HEK293 (cell line): ENCODE measurements at regions not wholly inside any gene's neighbourhood (a gene's known extent, or its start where the extent isn't known, plus 50 kb on each side); places are given as distances from the start of the nearest gene placed in this dataset.
"Not testable (repeated sequence)": the region's sequence is repeated elsewhere in the genome, so short reads cannot be mapped to it uniquely, and the experiment has no call there.

Experiments
- CTCF ChIA-PET: fragments of 350-600 bp; formaldehyde crosslinking; extraction: SDS; loops from one replicate; lab custom pipeline; 2021; ENCODE audit warnings: antibody characterized with exemption; lab: Yijun Ruan, JAX
- POLR2A ChIA-PET: fragments of 300-600 bp; formaldehyde crosslinking; extraction: SDS; loops from one replicate; lab custom pipeline; 2020; ENCODE audit warnings: antibody characterized with exemption, inconsistent platforms; lab: Yijun Ruan, JAX
- H3K27ac ChIP-seq: fragments of 200-500 bp; sonication (Bioruptor generic); 2 replicates; pipeline ENCODE4 v1.5.1; 2014; ENCODE audit warnings: low read depth, low read length, control low read depth, inconsistent platforms; ENCODE audit errors: extremely low read depth
- H3K36me3 ChIP-seq, 2 experiments: fragments of 200-500 bp in 1 of 2; sonication (Bioruptor generic) in 1 of 2; 1 replicate in 1 of 2; 2 replicates in 1 of 2; pipeline ENCODE4 v1.5.1; 2014 to 2017; ENCODE audit warnings: inconsistent platforms in 2 of 2, low read length in 2 of 2; ENCODE audit not compliant: control insufficient read depth in 2 of 2, insufficient read depth in 1 of 2
- H3K4me1 ChIP-seq: fragments of 200-500 bp; sonication (Bioruptor generic); 2 replicates; pipeline ENCODE4 v1.5.1; 2014; ENCODE audit warnings: mild to moderate bottlenecking, low read length, inconsistent platforms; ENCODE audit not compliant: control insufficient read depth, insufficient read depth
- H3K4me3 ChIP-seq: 2 replicates; pipeline ENCODE4 v1.5.1; 2011; ENCODE audit warnings: low read depth, mild to moderate bottlenecking, control low read depth, low read length, moderate library complexity
- H3K9me3 ChIP-seq: fragments of 200-500 bp; sonication (Bioruptor generic); 2 replicates; pipeline ENCODE4 v1.5.1; 2014; ENCODE audit warnings: low read depth, low read length, inconsistent platforms; ENCODE audit not compliant: control insufficient read depth, insufficient read depth
- GFI1B ChIP-seq: fragments of 450-650 bp; formaldehyde crosslinking; IDR thresholded peaks from 2 replicates; pipeline ENCODE4 v1.5.1; 2016; ENCODE audit warnings: missing biosample characterization, missing genetic modification characterization
- GLI2 ChIP-seq: fragments of 450-650 bp; formaldehyde crosslinking; IDR thresholded peaks from 2 replicates; pipeline ENCODE4; 2017; ENCODE audit warnings: missing biosample characterization, missing genetic modification characterization, low read depth, borderline replicate concordance
- SP3 ChIP-seq: fragments of 450-650 bp; formaldehyde crosslinking; IDR thresholded peaks from 2 replicates; pipeline ENCODE4 v1.5.1; 2016; ENCODE audit warnings: missing biosample characterization, missing genetic modification characterization
- WT1 ChIP-seq: fragments of 450-650 bp; formaldehyde crosslinking; IDR thresholded peaks from 2 replicates; pipeline ENCODE4 v1.5.1; 2016; ENCODE audit warnings: missing biosample characterization, missing genetic modification characterization
- ZBTB21 ChIP-seq: fragments of 450-650 bp; formaldehyde crosslinking; IDR thresholded peaks from 2 replicates; pipeline ENCODE4 v1.5.1; 2017; ENCODE audit warnings: missing biosample characterization, missing genetic modification characterization
- ZNF121 ChIP-seq: fragments of 450-650 bp; formaldehyde crosslinking; IDR thresholded peaks from 2 replicates; pipeline ENCODE4 v1.5.1; 2016; ENCODE audit warnings: missing biosample characterization, missing genetic modification characterization
- ZNF175 ChIP-seq: fragments of 450-650 bp; formaldehyde crosslinking; IDR thresholded peaks from 2 replicates; pipeline ENCODE4 v1.5.1; 2016; ENCODE audit warnings: missing biosample characterization, missing genetic modification characterization
- ZNF221 ChIP-seq: fragments of 450-650 bp; formaldehyde crosslinking; IDR thresholded peaks from 2 replicates; pipeline ENCODE4 v1.5.1; 2017; ENCODE audit warnings: missing biosample characterization, missing genetic modification characterization, borderline replicate concordance
- ZNF302 ChIP-seq: fragments of 450-650 bp; formaldehyde crosslinking; IDR thresholded peaks from 2 replicates; pipeline ENCODE4 v1.5.1; 2016; ENCODE audit warnings: missing biosample characterization, missing genetic modification characterization, low read depth
- ZNF366 ChIP-seq: fragments of 450-650 bp; formaldehyde crosslinking; conservative IDR thresholded peaks from 2 replicates; pipeline ENCODE4 v1.5.1; 2016; ENCODE audit warnings: missing biosample characterization, missing genetic modification characterization
- ZNF404 ChIP-seq: fragments of 450-650 bp; formaldehyde crosslinking; IDR thresholded peaks from 2 replicates; pipeline ENCODE4 v1.5.1; 2017; ENCODE audit warnings: missing biosample characterization, missing genetic modification characterization
- ZNF426 ChIP-seq: fragments of 450-650 bp; formaldehyde crosslinking; IDR thresholded peaks from 2 replicates; pipeline ENCODE4 v1.5.1; 2017; ENCODE audit warnings: missing biosample characterization, missing genetic modification characterization, mild to moderate bottlenecking, inconsistent platforms, moderate library complexity
- ZNF501 ChIP-seq: fragments of 450-650 bp; formaldehyde crosslinking; IDR thresholded peaks from 2 replicates; pipeline ENCODE4 v1.5.1; 2016; ENCODE audit warnings: missing biosample characterization, missing genetic modification characterization
- ZNF510 ChIP-seq: fragments of 450-650 bp; formaldehyde crosslinking; IDR thresholded peaks from 2 replicates; pipeline ENCODE4 v1.5.1; 2018; ENCODE audit warnings: mild to moderate bottlenecking, missing genetic modification characterization, missing biosample characterization; ENCODE audit not compliant: insufficient replicate concordance
- ZNF514 ChIP-seq: fragments of 450-650 bp; formaldehyde crosslinking; IDR thresholded peaks from 2 replicates; pipeline ENCODE4 v1.5.1; 2016; ENCODE audit warnings: missing biosample characterization, missing genetic modification characterization
- ZNF529 ChIP-seq: fragments of 450-650 bp; formaldehyde crosslinking; IDR thresholded peaks from 2 replicates; pipeline ENCODE4 v1.5.1; 2017; ENCODE audit warnings: missing genetic modification characterization, missing biosample characterization; ENCODE audit not compliant: insufficient replicate concordance
- ZNF560 ChIP-seq: fragments of 450-650 bp; formaldehyde crosslinking; IDR thresholded peaks from 2 replicates; pipeline ENCODE4 v1.5.1; 2017; ENCODE audit warnings: missing biosample characterization, missing genetic modification characterization, borderline replicate concordance
- ZNF571 ChIP-seq: fragments of 450-650 bp; formaldehyde crosslinking; IDR thresholded peaks from 2 replicates; pipeline ENCODE4 v1.5.0; 2017; ENCODE audit warnings: missing biosample characterization, missing genetic modification characterization
- ZNF670 ChIP-seq: fragments of 450-650 bp; formaldehyde crosslinking; IDR thresholded peaks from 2 replicates; pipeline ENCODE4 v1.5.1; 2016; ENCODE audit warnings: missing biosample characterization, missing genetic modification characterization, low read depth
- ZNF747 ChIP-seq: fragments of 450-650 bp; formaldehyde crosslinking; IDR thresholded peaks from 2 replicates; pipeline ENCODE4 v1.5.1; 2016; ENCODE audit warnings: missing biosample characterization, missing genetic modification characterization
- ZNF792 ChIP-seq: fragments of 450-650 bp; formaldehyde crosslinking; IDR thresholded peaks from 2 replicates; pipeline ENCODE4 v1.5.1; 2016; ENCODE audit warnings: missing biosample characterization, missing genetic modification characterization
- ZSCAN30 ChIP-seq: fragments of 450-650 bp; IDR thresholded peaks from 2 replicates; pipeline ENCODE4 v1.5.1; 2018; ENCODE audit warnings: missing biosample characterization, mild to moderate bottlenecking, missing genetic modification characterization, moderate library complexity
- TF ChIP-seq, protein P1 (sequence below): fragments of 450-650 bp; formaldehyde crosslinking; conservative IDR thresholded peaks from 2 replicates; pipeline ENCODE4 v1.5.1; 2016; ENCODE audit warnings: low read depth, missing biosample characterization, missing genetic modification characterization
- TF ChIP-seq, protein P2 (sequence below): fragments of 450-650 bp; formaldehyde crosslinking; IDR thresholded peaks from 2 replicates; pipeline ENCODE4 v1.5.1; 2016; ENCODE audit warnings: missing biosample characterization, missing genetic modification characterization
- TF ChIP-seq, protein P3 (sequence below): fragments of 450-650 bp; formaldehyde crosslinking; IDR thresholded peaks from 2 replicates; pipeline ENCODE4 v1.5.1; 2016; ENCODE audit warnings: missing biosample characterization, missing genetic modification characterization
- TF ChIP-seq, protein P4 (sequence below): fragments of 450-650 bp; formaldehyde crosslinking; IDR thresholded peaks from 2 replicates; pipeline ENCODE4 v1.5.1; 2016; ENCODE audit warnings: missing biosample characterization, missing genetic modification characterization

DNA sequence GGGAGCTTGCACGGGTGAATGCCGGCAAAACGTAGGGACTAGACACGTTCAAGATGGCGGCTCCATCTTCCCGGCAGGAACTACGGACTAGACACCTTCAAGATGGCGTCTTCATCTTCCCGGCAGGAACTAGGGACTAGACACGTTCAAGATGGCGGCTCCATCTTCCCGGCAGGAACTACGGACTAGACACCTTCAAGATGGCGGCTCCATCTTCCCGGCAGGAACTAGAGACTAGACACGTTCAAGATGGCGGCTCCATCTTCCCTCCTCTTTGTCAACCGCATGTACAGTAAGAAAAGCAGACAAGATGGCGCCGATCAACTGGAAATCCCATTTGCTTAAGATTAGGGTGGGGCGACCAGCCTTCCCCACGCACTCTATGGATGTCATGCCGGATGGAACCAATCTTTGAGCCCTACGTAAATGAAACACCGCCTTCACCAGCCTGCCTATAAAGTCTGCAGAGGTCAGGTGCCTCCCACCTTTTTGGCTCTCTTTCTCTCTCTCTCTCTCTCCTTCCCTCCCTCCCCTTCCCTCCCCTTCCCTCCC is 222.4 kb downstream of the CRLF2 start (continued):
- TF ChIP-seq ZNF529 (tag by site-specific recombination) (no peak), ZNF221 (tag by site-specific recombination) (no peak), ZNF747 (tag by site-specific recombination) (no peak), ZBTB21 (tag by site-specific recombination) (no peak), ZNF792 (tag by site-specific recombination) (no peak), ZNF510 (tag by site-specific recombination) (no peak), SP3 (tag by site-specific recombination) (peak; percentile 59; the same call in 1 of the 2 replicates), ZNF404 (tag by site-specific recombination) (no peak), GLI2 (tag by site-specific recombination) (no peak), ZNF175 (tag by site-specific recombination) (no peak), ZNF514 (tag by site-specific recombination) (no peak), WT1 (tag by site-specific recombination) (no peak), ZSCAN30 (tag by site-specific recombination) (no peak), GFI1B (tag by site-specific recombination) (no peak), ZNF560 (tag by site-specific recombination) (no peak), ZNF670 (tag by site-specific recombination) (no peak), ZNF571 (tag by site-specific recombination) (no peak), ZNF501 (tag by site-specific recombination) (no peak), ZNF366 (tag by site-specific recombination) (no peak), ZNF426 (tag by site-specific recombination) (no peak), ZNF121 (tag by site-specific recombination) (no peak), ZNF302 (tag by site-specific recombination) (no peak)
- TF ChIP-seq, protein P1, sequence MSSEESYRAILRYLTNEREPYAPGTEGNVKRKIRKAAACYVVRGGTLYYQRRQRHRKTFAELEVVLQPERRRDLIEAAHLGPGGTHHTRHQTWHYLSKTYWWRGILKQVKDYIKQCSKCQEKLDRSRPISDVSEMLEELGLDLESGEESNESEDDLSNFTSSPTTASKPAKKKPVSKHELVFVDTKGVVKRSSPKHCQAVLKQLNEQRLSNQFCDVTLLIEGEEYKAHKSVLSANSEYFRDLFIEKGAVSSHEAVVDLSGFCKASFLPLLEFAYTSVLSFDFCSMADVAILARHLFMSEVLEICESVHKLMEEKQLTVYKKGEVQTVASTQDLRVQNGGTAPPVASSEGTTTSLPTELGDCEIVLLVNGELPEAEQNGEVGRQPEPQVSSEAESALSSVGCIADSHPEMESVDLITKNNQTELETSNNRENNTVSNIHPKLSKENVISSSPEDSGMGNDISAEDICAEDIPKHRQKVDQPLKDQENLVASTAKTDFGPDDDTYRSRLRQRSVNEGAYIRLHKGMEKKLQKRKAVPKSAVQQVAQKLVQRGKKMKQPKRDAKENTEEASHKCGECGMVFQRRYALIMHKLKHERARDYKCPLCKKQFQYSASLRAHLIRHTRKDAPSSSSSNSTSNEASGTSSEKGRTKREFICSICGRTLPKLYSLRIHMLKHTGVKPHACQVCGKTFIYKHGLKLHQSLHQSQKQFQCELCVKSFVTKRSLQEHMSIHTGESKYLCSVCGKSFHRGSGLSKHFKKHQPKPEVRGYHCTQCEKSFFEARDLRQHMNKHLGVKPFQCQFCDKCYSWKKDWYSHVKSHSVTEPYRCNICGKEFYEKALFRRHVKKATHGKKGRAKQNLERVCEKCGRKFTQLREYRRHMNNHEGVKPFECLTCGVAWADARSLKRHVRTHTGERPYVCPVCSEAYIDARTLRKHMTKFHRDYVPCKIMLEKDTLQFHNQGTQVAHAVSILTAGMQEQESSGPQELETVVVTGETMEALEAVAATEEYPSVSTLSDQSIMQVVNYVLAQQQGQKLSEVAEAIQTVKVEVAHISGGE (tag by site-specific recombination) = peak; percentile 36; the same call in 1 of the 2 replicates
- TF ChIP-seq, protein P2, sequence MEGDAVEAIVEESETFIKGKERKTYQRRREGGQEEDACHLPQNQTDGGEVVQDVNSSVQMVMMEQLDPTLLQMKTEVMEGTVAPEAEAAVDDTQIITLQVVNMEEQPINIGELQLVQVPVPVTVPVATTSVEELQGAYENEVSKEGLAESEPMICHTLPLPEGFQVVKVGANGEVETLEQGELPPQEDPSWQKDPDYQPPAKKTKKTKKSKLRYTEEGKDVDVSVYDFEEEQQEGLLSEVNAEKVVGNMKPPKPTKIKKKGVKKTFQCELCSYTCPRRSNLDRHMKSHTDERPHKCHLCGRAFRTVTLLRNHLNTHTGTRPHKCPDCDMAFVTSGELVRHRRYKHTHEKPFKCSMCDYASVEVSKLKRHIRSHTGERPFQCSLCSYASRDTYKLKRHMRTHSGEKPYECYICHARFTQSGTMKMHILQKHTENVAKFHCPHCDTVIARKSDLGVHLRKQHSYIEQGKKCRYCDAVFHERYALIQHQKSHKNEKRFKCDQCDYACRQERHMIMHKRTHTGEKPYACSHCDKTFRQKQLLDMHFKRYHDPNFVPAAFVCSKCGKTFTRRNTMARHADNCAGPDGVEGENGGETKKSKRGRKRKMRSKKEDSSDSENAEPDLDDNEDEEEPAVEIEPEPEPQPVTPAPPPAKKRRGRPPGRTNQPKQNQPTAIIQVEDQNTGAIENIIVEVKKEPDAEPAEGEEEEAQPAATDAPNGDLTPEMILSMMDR = no peak
- TF ChIP-seq, protein P3, sequence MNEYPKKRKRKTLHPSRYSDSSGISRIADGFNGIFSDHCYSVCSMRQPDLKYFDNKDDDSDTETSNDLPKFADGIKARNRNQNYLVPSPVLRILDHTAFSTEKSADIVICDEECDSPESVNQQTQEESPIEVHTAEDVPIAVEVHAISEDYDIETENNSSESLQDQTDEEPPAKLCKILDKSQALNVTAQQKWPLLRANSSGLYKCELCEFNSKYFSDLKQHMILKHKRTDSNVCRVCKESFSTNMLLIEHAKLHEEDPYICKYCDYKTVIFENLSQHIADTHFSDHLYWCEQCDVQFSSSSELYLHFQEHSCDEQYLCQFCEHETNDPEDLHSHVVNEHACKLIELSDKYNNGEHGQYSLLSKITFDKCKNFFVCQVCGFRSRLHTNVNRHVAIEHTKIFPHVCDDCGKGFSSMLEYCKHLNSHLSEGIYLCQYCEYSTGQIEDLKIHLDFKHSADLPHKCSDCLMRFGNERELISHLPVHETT (tag by site-specific recombination) = no peak
- TF ChIP-seq, protein P4, sequence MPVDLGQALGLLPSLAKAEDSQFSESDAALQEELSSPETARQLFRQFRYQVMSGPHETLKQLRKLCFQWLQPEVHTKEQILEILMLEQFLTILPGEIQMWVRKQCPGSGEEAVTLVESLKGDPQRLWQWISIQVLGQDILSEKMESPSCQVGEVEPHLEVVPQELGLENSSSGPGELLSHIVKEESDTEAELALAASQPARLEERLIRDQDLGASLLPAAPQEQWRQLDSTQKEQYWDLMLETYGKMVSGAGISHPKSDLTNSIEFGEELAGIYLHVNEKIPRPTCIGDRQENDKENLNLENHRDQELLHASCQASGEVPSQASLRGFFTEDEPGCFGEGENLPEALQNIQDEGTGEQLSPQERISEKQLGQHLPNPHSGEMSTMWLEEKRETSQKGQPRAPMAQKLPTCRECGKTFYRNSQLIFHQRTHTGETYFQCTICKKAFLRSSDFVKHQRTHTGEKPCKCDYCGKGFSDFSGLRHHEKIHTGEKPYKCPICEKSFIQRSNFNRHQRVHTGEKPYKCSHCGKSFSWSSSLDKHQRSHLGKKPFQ (tag by site-specific recombination) = no peak
- TF ChIP-seq, all 188 proteins: peak for 14

DNA sequence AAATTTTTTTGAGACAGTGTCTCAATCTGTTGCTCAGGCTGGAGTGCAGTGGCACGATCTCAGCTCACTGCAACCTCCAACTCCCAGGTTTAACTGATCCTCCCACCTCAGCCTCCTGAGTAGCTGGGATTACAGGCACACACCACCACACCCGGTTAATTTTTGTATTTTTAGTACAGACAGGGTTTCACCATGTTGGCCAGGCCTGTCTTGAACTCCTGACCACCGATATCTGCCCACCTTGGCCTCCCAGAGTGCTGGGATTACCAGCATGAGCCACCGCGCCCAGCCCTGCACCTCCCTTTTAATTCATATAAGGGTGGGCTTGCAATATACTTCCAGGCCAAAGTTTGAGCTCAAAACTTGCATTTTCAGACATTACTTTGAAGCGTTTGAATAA is 223.9 kb downstream of the CRLF2 start:
- CTCF ChIA-PET, H3K4me3 ChIP-seq, H3K4me1 ChIP-seq, H3K36me3 ChIP-seq, POLR2A ChIA-PET, H3K9me3 ChIP-seq, H3K27ac ChIP-seq: not testable (repeated sequence)
